ENCODE measurements at regions not wholly inside any gene's neighbourhood (a gene's known extent, or its start where the extent isn't known, plus 50 kb on each side); places are given as distances from the start of the nearest gene placed in this dataset.

- TF ChIP-seq CSDC2 (CRISPR knock-in tag; IDR thresholded peaks at IDR 0.05) (no peak), CSRNP3 (CRISPR knock-in tag; IDR thresholded peaks at IDR 0.05) (no peak), TOX (CRISPR knock-in tag; IDR thresholded peaks at IDR 0.05; ENCODE audit: borderline replicate concordance) (no peak), PATZ1 (CRISPR knock-in tag; IDR thresholded peaks at IDR 0.05; ENCODE audit: borderline replicate concordance) (no peak), RARB (CRISPR knock-in tag; IDR thresholded peaks at IDR 0.05) (no peak), ZNF70 (CRISPR knock-in tag; IDR thresholded peaks at IDR 0.05) (no peak), CREB5 (CRISPR knock-in tag; IDR thresholded peaks at IDR 0.05; ENCODE audit: low read depth) (no peak), ZFP3 (CRISPR knock-in tag; IDR thresholded peaks at IDR 0.05) (no peak)
Measured at GRCh38 chr1:29757866-29758780, 521.8 kb downstream of the PTPRU start.
